A549 (cell line): ENCODE measurements at regions not wholly inside any gene's neighbourhood (a gene's known extent, or its start where the extent isn't known, plus 50 kb on each side); places are given as distances from the start of the nearest gene placed in this dataset.

Source experiments
- ELK1 ChIP-seq: fragments of 150-350 bp; IDR thresholded peaks from 2 replicates; pipeline ENCODE4 v1.6.1; 2014; ENCODE audit warnings: low read depth, mild to moderate bottlenecking, low read length
- GATA3 ChIP-seq: IDR thresholded peaks from 2 replicates; pipeline ENCODE4 v1.6.1; 2012; ENCODE audit warnings: borderline replicate concordance
- HDAC2 ChIP-seq: fragments of 200-600 bp; sonication (generic); IDR thresholded peaks from 2 replicates; pipeline ENCODE4 v1.6.1; 2016
- KDM1A ChIP-seq: fragments of 200-600 bp; sonication (generic); IDR thresholded peaks from 2 replicates; pipeline ENCODE4 v1.6.1; 2016; ENCODE audit warnings: low read depth, mild to moderate bottlenecking
- MAX ChIP-seq: IDR thresholded peaks from 2 replicates; pipeline ENCODE4 v1.6.1; 2012
- MAZ ChIP-seq: fragments of 150-350 bp; IDR thresholded peaks from 2 replicates; pipeline ENCODE4 v1.6.1; 2014; ENCODE audit warnings: antibody characterized with exemption, low read depth, low read length, borderline replicate concordance
- NR3C1 ChIP-seq: fragments of >200 bp; sonication (Bioruptor Twin); formaldehyde crosslinking; IDR thresholded peaks from 3 replicates; pipeline ENCODE4 v1.6.1; 2017
- RAD21 ChIP-seq, 2 experiments: fragments of >200 bp in 1 of 2; sonication (Bioruptor Twin) in 1 of 2; formaldehyde crosslinking in 1 of 2; IDR thresholded peaks in 1 of 2; conservative IDR thresholded peaks in 1 of 2; 2 replicates in 1 of 2; 3 replicates in 1 of 2; pipeline ENCODE4 v1.6.1; 2012 to 2018; ENCODE audit warnings: inconsistent platforms in 1 of 2
- RCOR1 ChIP-seq: fragments of 150-350 bp; IDR thresholded peaks from 2 replicates; pipeline ENCODE4 v1.6.1; 2014; ENCODE audit warnings: antibody characterized with exemption, low read length, low read depth
- SMC3 ChIP-seq: fragments of >200 bp; sonication (Bioruptor Twin); formaldehyde crosslinking; IDR thresholded peaks from 3 replicates; pipeline ENCODE4 v1.6.1; 2018; ENCODE audit warnings: inconsistent platforms
- ZNF302 ChIP-seq: fragments of 250-450 bp; sonication (Bioruptor Pico); IDR thresholded peaks from 2 replicates; pipeline ENCODE4 v1.9.0; 2021; ENCODE audit warnings: inconsistent platforms, mild to moderate bottlenecking, moderate library complexity
- TF ChIP-seq, protein P1 (sequence below): fragments of >200 bp; sonication (Bioruptor Twin); formaldehyde crosslinking; IDR thresholded peaks from 3 replicates; pipeline ENCODE4 v1.5.1; 2016
- TF ChIP-seq, protein P2 (sequence below): IDR thresholded peaks from 2 replicates; pipeline ENCODE4 v1.6.1; 2012
- TF ChIP-seq, protein P3 (sequence below): IDR thresholded peaks from 2 replicates; pipeline ENCODE4 v1.6.1; 2012; ENCODE audit warnings: low read depth, borderline replicate concordance

GRCh38 chr13:34207872-34208271 lies 389.9 kb downstream of the RFC3 start:
- TF ChIP-seq, protein P1, sequence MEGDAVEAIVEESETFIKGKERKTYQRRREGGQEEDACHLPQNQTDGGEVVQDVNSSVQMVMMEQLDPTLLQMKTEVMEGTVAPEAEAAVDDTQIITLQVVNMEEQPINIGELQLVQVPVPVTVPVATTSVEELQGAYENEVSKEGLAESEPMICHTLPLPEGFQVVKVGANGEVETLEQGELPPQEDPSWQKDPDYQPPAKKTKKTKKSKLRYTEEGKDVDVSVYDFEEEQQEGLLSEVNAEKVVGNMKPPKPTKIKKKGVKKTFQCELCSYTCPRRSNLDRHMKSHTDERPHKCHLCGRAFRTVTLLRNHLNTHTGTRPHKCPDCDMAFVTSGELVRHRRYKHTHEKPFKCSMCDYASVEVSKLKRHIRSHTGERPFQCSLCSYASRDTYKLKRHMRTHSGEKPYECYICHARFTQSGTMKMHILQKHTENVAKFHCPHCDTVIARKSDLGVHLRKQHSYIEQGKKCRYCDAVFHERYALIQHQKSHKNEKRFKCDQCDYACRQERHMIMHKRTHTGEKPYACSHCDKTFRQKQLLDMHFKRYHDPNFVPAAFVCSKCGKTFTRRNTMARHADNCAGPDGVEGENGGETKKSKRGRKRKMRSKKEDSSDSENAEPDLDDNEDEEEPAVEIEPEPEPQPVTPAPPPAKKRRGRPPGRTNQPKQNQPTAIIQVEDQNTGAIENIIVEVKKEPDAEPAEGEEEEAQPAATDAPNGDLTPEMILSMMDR: no peak
- no peak for TF ChIP-seq SMC3
- no peak for TF ChIP-seq NR3C1
- no peak for TF ChIP-seq MAX
- TF ChIP-seq, protein P2, sequence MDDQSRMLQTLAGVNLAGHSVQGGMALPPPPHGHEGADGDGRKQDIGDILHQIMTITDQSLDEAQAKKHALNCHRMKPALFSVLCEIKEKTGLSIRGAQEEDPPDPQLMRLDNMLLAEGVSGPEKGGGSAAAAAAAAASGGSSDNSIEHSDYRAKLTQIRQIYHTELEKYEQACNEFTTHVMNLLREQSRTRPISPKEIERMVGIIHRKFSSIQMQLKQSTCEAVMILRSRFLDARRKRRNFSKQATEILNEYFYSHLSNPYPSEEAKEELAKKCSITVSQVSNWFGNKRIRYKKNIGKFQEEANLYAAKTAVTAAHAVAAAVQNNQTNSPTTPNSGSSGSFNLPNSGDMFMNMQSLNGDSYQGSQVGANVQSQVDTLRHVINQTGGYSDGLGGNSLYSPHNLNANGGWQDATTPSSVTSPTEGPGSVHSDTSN: no peak
- TF ChIP-seq ELK1: no peak
- no peak for TF ChIP-seq GATA3
- TF ChIP-seq ZNF302 (CRISPR knock-in tag): no peak
- TF ChIP-seq RCOR1: no peak
- no peak for TF ChIP-seq RAD21 (conservative IDR thresholded peaks at IDR 0.05 in 1 of 2, IDR thresholded peaks at IDR 0.05 in 1 of 2)
- no peak for TF ChIP-seq KDM1A
- no peak for TF ChIP-seq MAZ
- TF ChIP-seq, protein P3, sequence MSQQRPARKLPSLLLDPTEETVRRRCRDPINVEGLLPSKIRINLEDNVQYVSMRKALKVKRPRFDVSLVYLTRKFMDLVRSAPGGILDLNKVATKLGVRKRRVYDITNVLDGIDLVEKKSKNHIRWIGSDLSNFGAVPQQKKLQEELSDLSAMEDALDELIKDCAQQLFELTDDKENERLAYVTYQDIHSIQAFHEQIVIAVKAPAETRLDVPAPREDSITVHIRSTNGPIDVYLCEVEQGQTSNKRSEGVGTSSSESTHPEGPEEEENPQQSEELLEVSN: no peak
- no peak for TF ChIP-seq HDAC2
